H9 (cell line): ENCODE measurements at regions not wholly inside any gene's neighbourhood (a gene's known extent, or its start where the extent isn't known, plus 50 kb on each side); places are given as distances from the start of the nearest gene placed in this dataset.

Experiments used
- DNase-seq: peaks from one replicate; pipeline ENCODE4 v3.0.0-alpha.2; 2017
- H2AFZ ChIP-seq: one replicate; pipeline ENCODE4 v1.6.1; 2013; ENCODE audit warnings: mild to moderate bottlenecking, low read length, control low read depth, moderate library complexity
- H2AK5ac ChIP-seq: 2 replicates; pipeline ENCODE4 v1.6.1; 2013; ENCODE audit warnings: low read length, control low read depth, mixed read lengths; ENCODE audit not compliant: insufficient read length
- H2BK120ac ChIP-seq: one replicate; pipeline ENCODE4 v1.6.1; 2013; ENCODE audit warnings: low read depth, mild to moderate bottlenecking, low read length, control low read depth, inconsistent platforms; ENCODE audit not compliant: poor library complexity, severe bottlenecking
- H2BK12ac ChIP-seq: 2 replicates; pipeline ENCODE4 v1.6.1; 2013; ENCODE audit warnings: low read length, control low read depth, mixed read lengths, low read depth; ENCODE audit not compliant: insufficient read length
- H2BK15ac ChIP-seq: 2 replicates; pipeline ENCODE4 v1.6.1; 2013; ENCODE audit warnings: low read depth, low read length, control low read depth
- H2BK20ac ChIP-seq: one replicate; pipeline ENCODE4 v1.6.1; 2013; ENCODE audit warnings: low read depth, mild to moderate bottlenecking, low read length, control low read depth, inconsistent platforms; ENCODE audit not compliant: poor library complexity, severe bottlenecking
- H2BK5ac ChIP-seq: 2 replicates; pipeline ENCODE4 v1.6.1; 2013; ENCODE audit warnings: low read length, control low read depth, mixed read lengths; ENCODE audit not compliant: insufficient read length
- H3K14ac ChIP-seq: 2 replicates; pipeline ENCODE4 v1.6.1; 2013; ENCODE audit warnings: low read length, control low read depth; ENCODE audit not compliant: insufficient read depth
- H3K18ac ChIP-seq: 2 replicates; pipeline ENCODE4 v1.6.1; 2013; ENCODE audit warnings: low read depth, mild to moderate bottlenecking, mixed read lengths, low read length, control low read depth; ENCODE audit not compliant: insufficient read length
- H3K23ac ChIP-seq: 2 replicates; pipeline ENCODE4 v1.6.1; 2013; ENCODE audit warnings: low read length, control low read depth, mixed read lengths, low read depth; ENCODE audit not compliant: insufficient read length
- H3K23me2 ChIP-seq: 2 replicates; pipeline ENCODE4 v1.6.1; 2013; ENCODE audit warnings: low read depth, mild to moderate bottlenecking, mixed read lengths, low read length, control low read depth; ENCODE audit not compliant: insufficient read length, poor library complexity, severe bottlenecking
- H3K27ac ChIP-seq: 2 replicates; pipeline ENCODE4 v1.5.1; 2013; ENCODE audit warnings: low read length, control low read depth, mixed read lengths, low read depth; ENCODE audit not compliant: insufficient read length
- H3K27me3 ChIP-seq: 2 replicates; pipeline ENCODE4 v1.6.1; 2013; ENCODE audit warnings: low read length, control low read depth, inconsistent platforms; ENCODE audit not compliant: insufficient read depth
- H3K4ac ChIP-seq: 2 replicates; pipeline ENCODE4 v1.6.1; 2013; ENCODE audit warnings: low read depth, mild to moderate bottlenecking, control low read depth, inconsistent platforms, low read length, moderate library complexity
- H3K4me1 ChIP-seq: 2 replicates; pipeline ENCODE4 v1.6.1; 2013; ENCODE audit warnings: low read length, control low read depth, inconsistent platforms; ENCODE audit not compliant: insufficient read depth
- H3K4me2 ChIP-seq: 2 replicates; pipeline ENCODE4 v1.6.1; 2013; ENCODE audit warnings: low read length, control low read depth, mixed read lengths; ENCODE audit not compliant: insufficient read length, insufficient read depth
- H3K56ac ChIP-seq: 2 replicates; pipeline ENCODE4 v1.6.1; 2013; ENCODE audit warnings: low read depth, mild to moderate bottlenecking, mixed read lengths, low read length, control low read depth; ENCODE audit not compliant: insufficient read length
- H3K79me1 ChIP-seq: 2 replicates; pipeline ENCODE4 v1.6.1; 2013; ENCODE audit warnings: low read depth, mild to moderate bottlenecking, moderate library complexity, low read length, control low read depth, inconsistent platforms; ENCODE audit not compliant: insufficient read depth, poor library complexity, severe bottlenecking
- H3K79me2 ChIP-seq: 2 replicates; pipeline ENCODE4 v1.6.1; 2013; ENCODE audit warnings: low read length, control low read depth, inconsistent platforms; ENCODE audit not compliant: insufficient read depth
- H3K9ac ChIP-seq: 2 replicates; pipeline ENCODE4 v1.6.1; 2013; ENCODE audit warnings: low read length, control low read depth, mixed read lengths; ENCODE audit not compliant: insufficient read length; ENCODE audit errors: extremely low read depth
- H3K9me3 ChIP-seq: one replicate; pipeline ENCODE4 v1.6.1; 2013; ENCODE audit warnings: low read depth, low read length, inconsistent platforms; ENCODE audit not compliant: control insufficient read depth
- H3T11ph ChIP-seq: one replicate; pipeline ENCODE4 v1.6.1; 2013; ENCODE audit warnings: mild to moderate bottlenecking, low read length, control low read depth, inconsistent platforms
- H4K20me1 ChIP-seq: one replicate; pipeline ENCODE4 v1.6.1; 2013; ENCODE audit not compliant: control insufficient read depth, insufficient read length, insufficient read depth
- H4K5ac ChIP-seq: 2 replicates; pipeline ENCODE4 v1.6.1; 2013; ENCODE audit warnings: low read depth, mild to moderate bottlenecking, mixed read lengths, low read length, control low read depth; ENCODE audit not compliant: insufficient read length
- H4K8ac ChIP-seq: replicated peaks from 2 replicates; pipeline ENCODE4 v1.6.1; 2013; ENCODE audit warnings: low read length, control low read depth, mixed read lengths, low read depth; ENCODE audit not compliant: insufficient read length
- H4K91ac ChIP-seq: 2 replicates; pipeline ENCODE4 v1.6.1; 2013; ENCODE audit warnings: low read depth, mild to moderate bottlenecking, moderate library complexity, mixed read lengths, low read length, control low read depth; ENCODE audit not compliant: insufficient read length
- H3K27ac Mint-ChIP-seq, 3 experiments: 2 replicates in 2 of 3; 3 replicates in 1 of 3; pipeline ENCODE4 v1.8.0; 2020 to 2021; ENCODE audit warnings: mixed read lengths in 3 of 3, mild to moderate bottlenecking in 1 of 3, moderate library complexity in 1 of 3
- H3K27me3 Mint-ChIP-seq: 2 replicates; pipeline ENCODE4 v1.8.0; 2021; ENCODE audit warnings: low read depth, mild to moderate bottlenecking, moderate library complexity, mixed read lengths
- H3K36me3 Mint-ChIP-seq, 3 experiments: 2 replicates in 2 of 3; 3 replicates in 1 of 3; pipeline ENCODE4 v1.8.0; 2020 to 2021; ENCODE audit warnings: low read depth in 3 of 3, mixed read lengths in 3 of 3; ENCODE audit not compliant: insufficient read depth in 1 of 3
- H3K4me1 Mint-ChIP-seq, 2 experiments: 2 replicates each; pipeline ENCODE4 v1.8.0; 2020; ENCODE audit warnings: mixed read lengths in 2 of 2
- H3K4me3 Mint-ChIP-seq, 2 experiments: 2 replicates in 1 of 2; 3 replicates in 1 of 2; pipeline ENCODE4 v1.8.0; 2020 to 2021; ENCODE audit warnings: mild to moderate bottlenecking in 2 of 2, mixed read lengths in 2 of 2, moderate library complexity in 1 of 2
- H3K9me3 Mint-ChIP-seq, 2 experiments: 2 replicates in 1 of 2; 3 replicates in 1 of 2; pipeline ENCODE4 v1.8.0; 2020; ENCODE audit warnings: mild to moderate bottlenecking in 2 of 2, mixed read lengths in 2 of 2, moderate library complexity in 1 of 2
- WGBS: extraction: QIAGEN DNeasy Blood & Tissue Kit; methylation state at CpG from one replicate; pipeline ENCODE4 v1.1.7; 2013; ENCODE audit warnings: missing lambda C conversion rate, low lambda C conversion rate, mixed read lengths; ENCODE audit not compliant: insufficient read length; ENCODE audit errors: extremely low coverage; 5-methylcytosine and 5-hydroxymethylcytosine counted together
- TF ChIP-seq, protein P1 (sequence below): fragments of 200-600 bp; sonication (generic); conservative IDR thresholded peaks from 3 replicates; pipeline ENCODE4 v1.8.0; 2021; ENCODE audit warnings: antibody characterized with exemption, mild to moderate bottlenecking

DNA sequence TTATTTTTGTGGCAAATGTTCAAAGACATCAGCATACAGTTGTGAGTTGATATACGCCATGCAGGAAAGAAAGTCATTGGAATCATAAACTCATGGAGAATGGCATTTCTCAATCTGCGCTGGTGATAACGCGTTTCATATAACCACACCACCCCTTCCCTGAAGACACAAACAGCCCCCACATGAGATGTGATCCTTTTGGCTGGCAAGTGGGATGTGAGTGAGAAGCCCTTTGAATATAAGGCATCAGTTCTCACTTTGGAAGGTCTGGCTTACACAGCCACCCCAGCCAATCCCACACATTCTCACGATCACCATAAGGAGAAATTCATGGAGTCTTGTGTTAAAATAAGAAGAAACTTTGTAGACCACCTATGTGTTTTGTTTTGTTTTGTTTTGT lies 725.0 kb downstream of the PRELID2 start:
- Histone ChIP-seq H2BK12ac (no peak overlapping the region), H3K79me1 (no peaks in the 10 kb centered on the region), H3K56ac (no peak overlapping the region), H3K18ac (no peak overlapping the region), H3K9me3 (no peaks in the 10 kb centered on the region), H3K23me2 (no peaks in the 10 kb centered on the region), H2BK5ac (no peak overlapping the region), H2BK120ac (no peak overlapping the region), H4K5ac (no peak overlapping the region), H2AK5ac (no peak overlapping the region), H3K27me3 (no peaks in the 10 kb centered on the region), H2BK20ac (no peak overlapping the region), H2AFZ (no peak overlapping the region), H4K20me1 (no peaks in the 10 kb centered on the region), H4K91ac (no peak overlapping the region), H3K9ac (no peak overlapping the region), H3K4ac (no peak overlapping the region), H3K4me1 (peaks cover 5% of the 10 kb centered on the region; the same call in 1 of the 2 replicates), H3K27ac (no peak overlapping the region), H3T11ph (no peak overlapping the region), H3K23ac (no peak overlapping the region), H3K4me2 (no peak overlapping the region), H3K79me2 (no peaks in the 10 kb centered on the region), H3K14ac (no peak overlapping the region), H4K8ac (no peak overlapping the region), H2BK15ac (no peak overlapping the region)
- TF ChIP-seq, protein P1, sequence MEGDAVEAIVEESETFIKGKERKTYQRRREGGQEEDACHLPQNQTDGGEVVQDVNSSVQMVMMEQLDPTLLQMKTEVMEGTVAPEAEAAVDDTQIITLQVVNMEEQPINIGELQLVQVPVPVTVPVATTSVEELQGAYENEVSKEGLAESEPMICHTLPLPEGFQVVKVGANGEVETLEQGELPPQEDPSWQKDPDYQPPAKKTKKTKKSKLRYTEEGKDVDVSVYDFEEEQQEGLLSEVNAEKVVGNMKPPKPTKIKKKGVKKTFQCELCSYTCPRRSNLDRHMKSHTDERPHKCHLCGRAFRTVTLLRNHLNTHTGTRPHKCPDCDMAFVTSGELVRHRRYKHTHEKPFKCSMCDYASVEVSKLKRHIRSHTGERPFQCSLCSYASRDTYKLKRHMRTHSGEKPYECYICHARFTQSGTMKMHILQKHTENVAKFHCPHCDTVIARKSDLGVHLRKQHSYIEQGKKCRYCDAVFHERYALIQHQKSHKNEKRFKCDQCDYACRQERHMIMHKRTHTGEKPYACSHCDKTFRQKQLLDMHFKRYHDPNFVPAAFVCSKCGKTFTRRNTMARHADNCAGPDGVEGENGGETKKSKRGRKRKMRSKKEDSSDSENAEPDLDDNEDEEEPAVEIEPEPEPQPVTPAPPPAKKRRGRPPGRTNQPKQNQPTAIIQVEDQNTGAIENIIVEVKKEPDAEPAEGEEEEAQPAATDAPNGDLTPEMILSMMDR = no peak
- H3K4me3 Mint-ChIP-seq = no peak overlapping the region
- peaks cover 14 to 17% of the 10 kb centered on the region in 2 experiments for H3K4me1 Mint-ChIP-seq
- no peaks in the 10 kb centered on the region for H3K27me3 Mint-ChIP-seq
- no CpG with 5 or more reads among the region's 5 CpGs for WGBS
- H3K27ac Mint-ChIP-seq = no peak overlapping the region
- no peak for DNase-seq
- no peaks in the 10 kb centered on the region; a peak in 1 of 5 replicates for H3K9me3 Mint-ChIP-seq
- H3K36me3 Mint-ChIP-seq = no peaks in the 10 kb centered on the region; a peak in 1 of 7 replicates
